ENCODE measurements at regions not wholly inside any gene's neighbourhood (a gene's known extent, or its start where the extent isn't known, plus 50 kb on each side); places are given as distances from the start of the nearest gene placed in this dataset.

- DNase-seq (ENCODE audit: low read depth, low spot score), result no peak
- POLR2A ChIA-PET, result no interaction called here
- CTCF ChIA-PET, result no interaction called here
These were observed 163.9 kb downstream of the RBM46 start for GRCh38 chr4:154944996-154945395.

GRCh38 chr4:154946113-154946512, 165.0 kb downstream of the RBM46 start:
- POLR2A ChIA-PET, result no interaction called here

More at GRCh38 chr4:154944996-154945395, 163.9 kb downstream of the RBM46 start:
- H3K9me3 ChIP-seq (ENCODE audit: control insufficient read depth, insufficient read depth, low read length), result no peaks in the 10 kb centered on the region
- H3K27me3 ChIP-seq (ENCODE audit: control insufficient read depth, insufficient read depth, low read length), result no peaks in the 10 kb centered on the region
- no peak overlapping the region for H3K27ac ChIP-seq (ENCODE audit: low read depth, low read length)
- H3K4me3 ChIP-seq (ENCODE audit: low read depth, low read length), result no peak overlapping the region
- TF ChIP-seq CTCF (IDR thresholded peaks at IDR 0.05; ENCODE audit: low read depth, low read length), result no peak

GRCh38 chr4:154953691-154954090, 172.6 kb downstream of the RBM46 start:
- no peak overlapping the region for H3K4me3 ChIP-seq (ENCODE audit: low read depth, low read length)
- TF ChIP-seq CTCF (IDR thresholded peaks at IDR 0.05; ENCODE audit: low read depth, low read length), result no peak
- no peak overlapping the region for H3K27ac ChIP-seq (ENCODE audit: low read depth, low read length)
- CTCF ChIA-PET, result interaction anchor here (0.7 kb wide), 1 partner anchor 380 kb away, joined by 3 read pairs; no protein-coding TSS in a partner anchor
- H3K27me3 ChIP-seq (ENCODE audit: control insufficient read depth, insufficient read depth, low read length), result no peaks in the 10 kb centered on the region
- DNase-seq (ENCODE audit: low read depth, low spot score), result no peak
- POLR2A ChIA-PET, result no interaction called here
- H3K9me3 ChIP-seq (ENCODE audit: control insufficient read depth, insufficient read depth, low read length), result peaks cover 5% of the 10 kb centered on the region

More at GRCh38 chr4:154946113-154946512, 165.0 kb downstream of the RBM46 start:
- TF ChIP-seq CTCF (IDR thresholded peaks at IDR 0.05; ENCODE audit: low read depth, low read length), result no peak
- no peak for DNase-seq (ENCODE audit: low read depth, low spot score)
- CTCF ChIA-PET, result no interaction called here
- Histone ChIP-seq H3K4me3 (ENCODE audit: low read depth, low read length) (no peak overlapping the region), H3K27ac (ENCODE audit: low read depth, low read length) (no peak overlapping the region), H3K9me3 (ENCODE audit: control insufficient read depth, insufficient read depth, low read length) (no peaks in the 10 kb centered on the region), H3K27me3 (ENCODE audit: control insufficient read depth, insufficient read depth, low read length) (no peaks in the 10 kb centered on the region)

GRCh38 chr4:154954117-154954516, 173.0 kb downstream of the RBM46 start:
- CTCF ChIA-PET, result no interaction called here
- POLR2A ChIA-PET, result no interaction called here
- no peak for TF ChIP-seq CTCF (IDR thresholded peaks at IDR 0.05; ENCODE audit: low read depth, low read length)

GRCh38 chr4:154958121-154958520, 177.0 kb downstream of the RBM46 start:
- no peak overlapping the region for H3K4me3 ChIP-seq (ENCODE audit: low read depth, low read length)
- CTCF ChIA-PET, result no interaction called here
- no peaks in the 10 kb centered on the region for H3K27me3 ChIP-seq (ENCODE audit: control insufficient read depth, insufficient read depth, low read length)
- DNase-seq (ENCODE audit: low read depth, low spot score), result no peak
- POLR2A ChIA-PET, result no interaction called here
- H3K27ac ChIP-seq (ENCODE audit: low read depth, low read length), result no peak overlapping the region
- peaks cover 5% of the 10 kb centered on the region for H3K9me3 ChIP-seq (ENCODE audit: control insufficient read depth, insufficient read depth, low read length)
- no peak for TF ChIP-seq CTCF (IDR thresholded peaks at IDR 0.05; ENCODE audit: low read depth, low read length)

More at GRCh38 chr4:154954117-154954516, 173.0 kb downstream of the RBM46 start:
- Histone ChIP-seq H3K9me3 (ENCODE audit: control insufficient read depth, insufficient read depth, low read length) (peaks cover 5% of the 10 kb centered on the region), H3K27me3 (ENCODE audit: control insufficient read depth, insufficient read depth, low read length) (no peaks in the 10 kb centered on the region), H3K27ac (ENCODE audit: low read depth, low read length) (no peak overlapping the region), H3K4me3 (ENCODE audit: low read depth, low read length) (no peak overlapping the region)
- no peak for DNase-seq (ENCODE audit: low read depth, low spot score)

Data from AG04450 (cell line).